ENCODE measurements at regions not wholly inside any gene's neighbourhood (a gene's known extent, or its start where the extent isn't known, plus 50 kb on each side); places are given as distances from the start of the nearest gene placed in this dataset.

GRCh38 chr13:21826214-21827015 is 155.5 kb downstream of the FGF9 start:
- Histone ChIP-seq H3K27me3 (ENCODE audit: control insufficient read depth in 2 of 2, insufficient read depth in 2 of 2, low read length in 2 of 2) (no peaks in the 10 kb centered on the region), H3K4me3 (no peak overlapping the region), H3K9me3 (replicated peaks; ENCODE audit: control insufficient read depth, insufficient read depth, low read depth, low read length) (no peaks in the 10 kb centered on the region), H4K20me1 (replicated peaks; ENCODE audit: control insufficient read depth, insufficient read depth, low read length) (no peaks in the 10 kb centered on the region), H3K4me1 (replicated peaks in 1 of 2; ENCODE audit: control insufficient read depth in 2 of 2, insufficient read depth in 2 of 2, low read length in 2 of 2) (no peaks in the 10 kb centered on the region), H3K27ac (ENCODE audit: extremely low read depth, low read depth, low read length) (no peak overlapping the region), H3K79me2 (ENCODE audit: control insufficient read depth, insufficient read depth, low read length) (no peaks in the 10 kb centered on the region), H3K9ac (ENCODE audit: insufficient read depth in 1 of 2, low read depth in 2 of 2, low read length in 2 of 2) (no peak overlapping the region), H2AFZ (ENCODE audit: low read depth, low read length) (no peak overlapping the region), H3K36me3 (ENCODE audit: control insufficient read depth, insufficient read depth, low read length) (no peaks in the 10 kb centered on the region), H3K4me2 (ENCODE audit: insufficient read depth, low read length) (no peak overlapping the region), H3K9me1 (ENCODE audit: control insufficient read depth, insufficient read depth, low read length) (no peaks in the 10 kb centered on the region)
- ChIA-PET CTCF (ENCODE audit: low intra/inter-chr PET ratio) (no interaction called here), POLR2A (no interaction called here)
- no TSS peak for BruUV-seq (replicated peaks)
- WGBS (ENCODE audit: insufficient coverage, low coverage, missing lambda C conversion rate), result 0% methylated on average over 3 of the region's 3 CpGs
- TF ChIP-seq TEAD2 (tag; IDR thresholded peaks at IDR 0.05) (no peak), TFAM (CRISPR knock-in tag; conservative IDR thresholded peaks at IDR 0.05) (no peak), ZHX1 (conservative IDR thresholded peaks at IDR 0.05; ENCODE audit: low read length) (no peak), RBFOX2 (IDR thresholded peaks at IDR 0.05; ENCODE audit: low read depth, low read length) (no peak), BACH1 (tag; IDR thresholded peaks at IDR 0.05) (no peak), ZNF263 (CRISPR knock-in tag; IDR thresholded peaks at IDR 0.05; ENCODE audit: borderline replicate concordance) (no peak), ZNF12 (CRISPR knock-in tag; IDR thresholded peaks at IDR 0.05) (no peak), ZNF146 (CRISPR knock-in tag; IDR thresholded peaks at IDR 0.05; ENCODE audit: unreplicated experiment) (no peak), HNRNPUL1 (IDR thresholded peaks at IDR 0.05; ENCODE audit: low read length) (no peak), POLR3A (IDR thresholded peaks at IDR 0.05; ENCODE audit: borderline replicate concordance, extremely low read depth, insufficient read depth, insufficient read length) (no peak), ZNF324 (CRISPR knock-in tag; IDR thresholded peaks at IDR 0.05) (no peak), ZNF830 (CRISPR knock-in tag; IDR thresholded peaks at IDR 0.05) (no peak), HMGN3 (IDR thresholded peaks at IDR 0.05; ENCODE audit: borderline replicate concordance, extremely low read depth, insufficient read length, low read depth, low read length) (no peak), ZSCAN29 (IDR thresholded peaks at IDR 0.05) (no peak)
- TF ChIP-seq, protein P1, sequence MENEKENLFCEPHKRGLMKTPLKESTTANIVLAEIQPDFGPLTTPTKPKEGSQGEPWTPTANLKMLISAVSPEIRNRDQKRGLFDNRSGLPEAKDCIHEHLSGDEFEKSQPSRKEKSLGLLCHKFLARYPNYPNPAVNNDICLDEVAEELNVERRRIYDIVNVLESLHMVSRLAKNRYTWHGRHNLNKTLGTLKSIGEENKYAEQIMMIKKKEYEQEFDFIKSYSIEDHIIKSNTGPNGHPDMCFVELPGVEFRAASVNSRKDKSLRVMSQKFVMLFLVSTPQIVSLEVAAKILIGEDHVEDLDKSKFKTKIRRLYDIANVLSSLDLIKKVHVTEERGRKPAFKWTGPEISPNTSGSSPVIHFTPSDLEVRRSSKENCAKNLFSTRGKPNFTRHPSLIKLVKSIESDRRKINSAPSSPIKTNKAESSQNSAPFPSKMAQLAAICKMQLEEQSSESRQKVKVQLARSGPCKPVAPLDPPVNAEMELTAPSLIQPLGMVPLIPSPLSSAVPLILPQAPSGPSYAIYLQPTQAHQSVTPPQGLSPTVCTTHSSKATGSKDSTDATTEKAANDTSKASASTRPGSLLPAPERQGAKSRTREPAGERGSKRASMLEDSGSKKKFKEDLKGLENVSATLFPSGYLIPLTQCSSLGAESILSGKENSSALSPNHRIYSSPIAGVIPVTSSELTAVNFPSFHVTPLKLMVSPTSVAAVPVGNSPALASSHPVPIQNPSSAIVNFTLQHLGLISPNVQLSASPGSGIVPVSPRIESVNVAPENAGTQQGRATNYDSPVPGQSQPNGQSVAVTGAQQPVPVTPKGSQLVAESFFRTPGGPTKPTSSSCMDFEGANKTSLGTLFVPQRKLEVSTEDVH (IDR thresholded peaks at IDR 0.05; ENCODE audit: low read depth, partially characterized antibody), result no peak
- TF ChIP-seq, protein P2, sequence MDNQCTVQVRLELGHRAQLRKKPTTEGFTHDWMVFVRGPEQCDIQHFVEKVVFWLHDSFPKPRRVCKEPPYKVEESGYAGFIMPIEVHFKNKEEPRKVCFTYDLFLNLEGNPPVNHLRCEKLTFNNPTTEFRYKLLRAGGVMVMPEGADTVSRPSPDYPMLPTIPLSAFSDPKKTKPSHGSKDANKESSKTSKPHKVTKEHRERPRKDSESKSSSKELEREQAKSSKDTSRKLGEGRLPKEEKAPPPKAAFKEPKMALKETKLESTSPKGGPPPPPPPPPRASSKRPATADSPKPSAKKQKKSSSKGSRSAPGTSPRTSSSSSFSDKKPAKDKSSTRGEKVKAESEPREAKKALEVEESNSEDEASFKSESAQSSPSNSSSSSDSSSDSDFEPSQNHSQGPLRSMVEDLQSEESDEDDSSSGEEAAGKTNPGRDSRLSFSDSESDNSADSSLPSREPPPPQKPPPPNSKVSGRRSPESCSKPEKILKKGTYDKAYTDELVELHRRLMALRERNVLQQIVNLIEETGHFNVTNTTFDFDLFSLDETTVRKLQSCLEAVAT (IDR thresholded peaks at IDR 0.05), result no peak
- ATAC-seq (no peak), DNase-seq (ENCODE audit: extremely low read depth in 1 of 4, low spot score in 3 of 4) (no peak), FAIRE-seq (no peak)
- in situ Hi-C loops (cut with MboI), result no loop called here
- intact Hi-C loops (cut with micrococcal nuclease), result no loop called here
